GM18909 (cell line): ENCODE measurements at regions not wholly inside any gene's neighbourhood (a gene's known extent, or its start where the extent isn't known, plus 50 kb on each side); places are given as distances from the start of the nearest gene placed in this dataset.
A peak's percentile ranks its signal among the peaks of the same experiment; 100 is the strongest.

Source experiments
- ATAC-seq: cut with Tn5 transposase; IDR thresholded peaks from one replicate; pipeline ENCODE4 v1.9.1; 2021; ENCODE audit warnings: mild to moderate bottlenecking; ENCODE audit not compliant: unreplicated experiment, poor library complexity

DNA sequence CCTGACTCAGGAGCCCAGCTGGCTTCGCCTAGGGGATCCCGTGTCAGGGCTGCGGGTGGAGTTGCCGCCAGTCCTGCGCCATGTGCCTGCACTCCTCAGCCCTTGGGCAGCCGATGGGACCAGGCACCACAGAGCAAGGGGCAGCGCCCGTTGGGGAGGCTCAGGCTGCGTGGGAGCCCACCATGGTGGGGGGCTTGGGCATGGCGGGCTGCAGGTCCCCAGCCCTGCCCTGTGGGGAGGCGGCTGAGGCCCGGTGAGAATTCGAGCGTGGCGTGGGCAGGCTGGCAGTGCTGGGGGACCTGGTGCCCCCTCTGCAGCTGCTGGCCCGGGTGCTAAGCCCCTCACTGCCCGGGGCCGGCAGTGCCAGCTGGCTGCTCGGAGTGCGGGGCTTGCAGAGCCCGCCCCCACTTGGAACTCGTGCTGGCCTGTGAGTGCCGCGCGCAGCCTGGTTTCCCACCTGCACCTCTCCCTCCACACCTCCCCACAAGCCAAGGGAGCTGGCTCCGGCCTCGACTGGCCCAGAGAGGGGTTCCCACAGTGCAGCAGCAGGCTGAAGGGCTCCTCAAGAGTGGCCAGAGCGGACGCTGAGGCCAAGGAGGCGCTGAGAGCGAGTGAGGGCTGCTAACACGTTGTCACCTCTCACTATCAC lies 135.1 kb upstream of the SEL1L start:
- no peak for ATAC-seq

DNA sequence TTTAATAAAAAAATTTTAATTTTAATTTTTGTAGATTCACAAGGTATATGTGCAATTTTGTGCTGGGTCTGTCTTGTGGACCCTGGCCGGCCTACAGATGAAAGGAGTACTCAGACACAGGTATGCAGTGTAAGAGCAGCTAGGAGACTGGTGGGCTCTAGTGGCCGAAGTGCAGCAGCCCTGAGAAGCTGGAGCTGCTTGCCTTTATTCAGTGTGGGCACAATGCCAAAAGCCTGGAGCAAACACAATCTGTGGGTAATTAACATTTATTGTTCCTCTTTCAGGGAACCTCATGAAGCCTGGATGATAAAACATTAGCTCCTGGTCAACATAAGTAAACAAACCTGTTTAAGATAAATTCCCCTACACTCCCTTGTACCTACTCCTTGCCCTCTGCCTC lies 135.7 kb upstream of the SEL1L start:
- no peak for ATAC-seq

DNA sequence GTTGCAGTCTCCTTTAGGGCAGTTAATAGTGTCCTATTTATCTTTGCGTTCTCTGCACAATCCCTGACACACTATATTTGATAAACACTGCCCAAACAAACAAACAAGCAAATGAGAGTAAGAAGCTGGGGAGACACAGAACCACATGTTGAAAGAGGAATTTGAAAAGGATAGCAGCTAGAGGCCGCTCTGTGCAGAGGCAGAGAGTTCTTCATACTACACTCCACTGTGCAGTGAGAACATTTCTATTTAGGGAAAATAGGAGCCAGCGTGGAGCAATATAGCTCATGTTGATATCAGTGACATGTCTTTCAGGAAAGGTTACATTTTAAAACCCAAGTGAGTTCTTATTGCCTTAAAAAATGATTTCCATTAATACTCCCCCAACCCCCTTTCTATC lies 140.3 kb upstream of the SEL1L start:
- no peak for ATAC-seq

DNA sequence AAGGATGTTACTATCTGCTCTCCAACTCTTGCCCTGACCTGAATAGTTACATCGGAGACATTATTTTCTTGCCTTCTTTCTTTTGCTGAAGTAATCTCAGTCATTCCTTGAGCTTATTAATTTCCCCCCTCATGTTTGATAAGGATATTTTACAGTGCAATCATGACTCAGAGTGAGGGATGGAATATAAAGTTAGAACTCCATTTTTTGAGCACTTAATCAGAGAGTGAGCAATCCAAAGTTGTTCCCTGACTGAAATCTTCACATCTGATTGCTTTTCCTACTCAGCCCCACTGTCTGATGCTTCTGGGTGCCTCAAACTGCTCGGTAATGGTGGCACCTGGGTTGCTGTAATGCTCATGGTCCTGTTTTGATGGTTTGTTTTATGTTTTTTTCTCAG lies 142.7 kb upstream of the SEL1L start:
- ATAC-seq, result no peak

DNA sequence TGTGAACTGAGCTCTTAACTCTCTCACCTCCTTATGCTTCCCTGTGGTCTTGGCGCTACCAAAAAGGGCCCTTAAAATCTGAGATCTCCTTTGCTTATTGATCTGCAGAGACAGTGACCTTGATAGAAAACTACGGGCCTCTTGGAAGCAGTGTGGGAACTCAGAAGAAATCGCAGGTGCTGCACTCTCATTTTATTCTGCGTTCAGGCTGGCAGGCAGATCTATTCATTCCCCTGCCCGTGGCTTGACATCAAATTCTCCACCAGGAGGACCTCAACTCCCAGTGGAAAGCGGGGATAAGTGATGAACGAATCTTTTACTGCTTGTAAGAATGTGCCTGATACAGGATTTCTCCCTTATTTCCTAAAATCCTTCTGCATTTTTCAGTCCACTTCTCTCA lies 143.2 kb upstream of the SEL1L start:
- no peak for ATAC-seq

DNA sequence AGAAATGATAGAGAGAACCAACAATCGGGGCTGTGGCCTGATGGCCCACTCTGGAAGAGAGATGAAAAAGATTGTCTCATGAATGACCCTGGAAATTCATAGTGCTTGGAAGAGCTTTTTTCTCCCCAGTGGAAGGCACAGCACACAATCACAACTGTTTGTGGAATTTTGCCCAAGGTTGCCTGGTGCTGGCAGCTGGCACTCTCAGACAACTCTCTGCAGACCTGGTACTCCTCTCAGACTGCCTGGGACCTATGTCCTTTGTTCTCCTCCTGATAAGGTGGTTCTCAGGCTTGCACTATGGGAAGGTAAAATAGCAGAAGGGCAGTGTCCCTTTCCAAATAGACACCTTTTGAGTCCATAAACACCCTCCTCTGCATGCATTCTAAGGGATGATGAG lies 144.1 kb upstream of the SEL1L start:
- ATAC-seq, result no peak

DNA sequence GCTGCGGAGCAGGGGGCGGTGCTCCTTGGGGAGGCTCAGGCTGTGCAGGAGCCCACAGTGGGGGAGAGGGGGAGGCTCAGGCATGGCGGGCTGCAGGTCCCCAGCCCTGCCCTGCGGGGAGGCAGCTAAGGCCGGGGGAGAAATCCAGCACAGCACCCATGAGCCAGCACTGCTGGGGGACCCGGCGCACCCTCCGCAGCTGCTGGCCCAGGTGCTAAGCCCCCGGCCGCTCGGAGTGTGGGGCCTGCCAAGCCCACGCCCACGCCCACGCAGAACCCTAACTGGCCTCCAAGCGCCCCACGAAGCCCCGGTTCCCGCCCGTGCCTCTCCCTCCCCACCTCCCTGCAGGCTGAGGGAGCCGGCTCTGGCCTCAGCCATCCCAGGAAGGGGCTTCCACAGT lies 145.6 kb upstream of the SEL1L start:
- no peak for ATAC-seq

DNA sequence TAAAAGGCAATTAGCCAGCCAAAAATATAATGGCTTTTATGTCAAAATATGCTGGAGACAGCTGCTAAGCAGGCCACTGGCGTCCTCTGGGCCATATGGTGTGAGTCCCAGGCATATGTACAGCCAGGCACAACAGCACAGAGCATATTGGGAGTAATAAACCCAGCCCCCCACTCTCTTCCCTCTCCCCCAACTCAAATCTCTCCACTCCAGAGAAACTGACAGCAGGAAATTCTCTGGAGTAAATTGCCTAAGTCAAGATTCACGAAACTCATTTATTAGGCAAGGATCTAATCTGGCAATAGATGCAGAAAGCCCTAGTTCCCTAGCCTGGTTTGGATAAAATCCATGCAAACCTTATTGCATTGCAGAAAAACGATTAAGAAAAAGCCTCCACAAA lies 147.9 kb upstream of the SEL1L start:
- no peak for ATAC-seq

DNA sequence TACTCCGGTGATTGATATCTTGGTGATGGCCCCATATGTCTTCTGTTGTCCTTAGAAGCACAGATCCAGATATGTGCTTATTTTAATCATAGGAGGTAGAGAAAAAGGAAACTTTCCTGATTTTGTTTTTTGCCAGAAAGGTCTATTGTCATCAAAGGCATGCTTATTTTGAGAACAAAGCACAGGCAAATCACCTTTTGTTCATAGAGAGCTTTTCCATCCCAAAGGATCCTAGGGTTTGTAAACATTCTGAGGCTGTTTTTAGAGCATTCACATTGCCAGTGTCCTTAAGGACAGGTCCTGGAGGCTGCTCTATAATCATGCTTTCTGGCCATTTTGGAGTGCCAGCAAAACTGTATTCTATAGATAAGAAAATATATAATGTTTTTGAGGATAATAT lies 148.5 kb upstream of the SEL1L start:
- ATAC-seq, result no peak

DNA sequence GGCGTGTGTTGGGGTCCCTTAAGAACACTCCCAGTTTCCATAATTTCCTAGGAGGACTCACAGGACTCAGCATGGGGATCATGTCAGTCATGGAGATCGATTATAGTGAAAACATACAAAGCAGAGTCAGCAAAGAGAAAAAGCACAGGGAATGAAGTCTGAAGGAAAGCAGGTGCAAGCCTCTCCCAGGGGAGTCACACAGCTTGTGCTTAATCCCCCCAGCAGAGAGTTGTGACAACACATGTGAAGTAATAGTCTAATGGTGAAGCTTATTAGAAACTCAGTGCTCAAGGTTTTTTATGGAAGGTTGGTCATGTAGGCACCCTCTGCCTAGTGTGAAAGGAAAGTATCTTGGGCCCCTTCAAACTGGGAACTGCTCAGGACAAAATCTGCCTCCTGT lies 149.0 kb upstream of the SEL1L start:
- no peak for ATAC-seq

DNA sequence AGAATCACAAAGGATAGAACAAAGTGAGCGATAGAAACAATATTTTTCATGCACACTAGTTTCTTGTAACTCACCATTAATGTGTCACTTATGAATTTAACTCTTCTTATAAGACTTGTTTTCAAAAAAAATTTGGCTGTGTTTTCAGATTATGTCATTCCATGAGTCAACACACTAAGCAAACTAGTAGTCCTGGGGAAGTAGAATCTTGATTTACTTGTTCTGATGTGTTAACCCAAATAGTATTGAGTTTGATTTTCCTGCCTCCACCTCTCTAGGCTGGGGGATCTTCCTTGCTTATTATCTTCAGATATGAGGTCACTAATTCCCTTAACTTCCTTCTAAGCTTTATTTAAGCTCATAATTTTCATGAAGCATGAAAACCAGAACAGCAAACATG lies 151.0 kb upstream of the SEL1L start:
- ATAC-seq, result no peak

DNA sequence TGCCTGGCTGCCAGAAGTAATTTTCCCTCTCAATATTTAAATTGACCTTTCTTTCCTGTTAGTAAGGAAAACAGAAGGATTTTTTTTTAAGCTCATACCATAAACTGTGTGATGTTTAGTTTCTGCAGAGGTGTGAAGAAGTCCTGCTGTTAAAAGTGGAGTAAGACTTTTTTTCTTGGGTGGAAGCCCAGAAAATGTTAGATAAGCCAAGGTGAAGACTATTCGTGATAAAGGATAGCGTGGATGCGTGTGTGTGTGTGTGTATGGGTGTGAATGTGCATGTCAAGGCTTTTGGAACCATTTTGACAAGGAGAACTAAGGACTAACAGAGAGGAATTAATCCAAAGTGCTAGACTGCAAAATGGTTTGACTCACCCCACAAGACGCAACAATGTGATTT lies 152.9 kb upstream of the SEL1L start:
- ATAC-seq, result no peak

DNA sequence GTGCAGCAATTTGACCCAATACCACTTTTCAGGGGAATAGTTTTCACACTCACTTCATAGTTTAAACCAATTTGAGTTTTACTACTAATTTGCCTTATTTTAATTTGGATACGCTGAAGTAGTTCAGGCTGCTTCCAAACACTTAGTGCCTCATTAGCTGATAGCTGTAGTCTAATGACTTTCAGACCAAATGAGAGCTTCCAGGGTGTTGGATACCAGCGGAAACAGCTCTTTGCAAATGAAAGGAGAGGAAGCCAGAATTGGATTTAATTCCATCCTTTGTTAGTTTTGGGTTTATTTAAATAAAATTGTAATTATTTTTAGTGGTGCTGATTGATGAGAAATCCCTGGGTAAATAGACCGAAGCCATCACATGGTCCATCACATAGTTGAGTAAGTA lies 158.3 kb upstream of the SEL1L start:
- ATAC-seq, result no peak

DNA sequence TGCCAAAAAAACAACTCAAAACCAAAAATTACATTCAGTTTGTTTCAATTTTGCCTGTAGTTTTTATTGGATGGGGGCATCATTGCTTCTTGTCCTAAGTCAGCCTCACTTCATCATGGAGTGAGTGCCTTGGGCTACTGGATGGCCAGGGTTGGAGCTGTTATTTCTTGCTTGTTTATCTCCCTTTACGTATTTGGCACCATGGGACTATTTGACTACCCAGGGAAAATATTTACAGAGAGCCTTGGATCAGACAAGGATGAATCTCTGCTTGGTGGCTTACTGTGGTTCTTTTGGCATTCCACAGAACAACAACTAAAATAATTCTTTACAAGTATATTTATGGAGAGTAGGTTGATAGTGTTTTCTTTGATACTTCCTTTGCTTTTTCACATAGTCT lies 160.8 kb upstream of the SEL1L start:
- no peak for ATAC-seq

DNA sequence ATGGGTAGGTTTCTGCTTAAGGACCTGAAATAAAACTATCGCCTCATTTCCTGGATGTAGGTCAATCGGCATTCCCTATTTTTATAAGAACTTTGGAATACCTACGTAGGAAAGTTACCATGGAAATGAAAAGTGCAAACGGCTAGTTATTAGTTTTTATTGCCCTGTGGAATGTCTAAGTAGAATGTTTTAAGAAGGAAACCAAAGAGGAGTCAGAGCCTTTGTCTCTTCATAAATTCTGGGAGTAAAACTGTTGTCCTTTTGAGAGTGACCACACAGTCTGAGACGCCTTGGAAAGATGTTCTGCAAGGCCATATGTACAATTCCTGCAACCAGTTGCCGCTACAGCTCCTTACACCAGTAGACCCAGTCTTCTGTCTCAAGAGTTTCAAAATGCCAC lies 176.0 kb upstream of the SEL1L start:
- no peak for ATAC-seq

DNA sequence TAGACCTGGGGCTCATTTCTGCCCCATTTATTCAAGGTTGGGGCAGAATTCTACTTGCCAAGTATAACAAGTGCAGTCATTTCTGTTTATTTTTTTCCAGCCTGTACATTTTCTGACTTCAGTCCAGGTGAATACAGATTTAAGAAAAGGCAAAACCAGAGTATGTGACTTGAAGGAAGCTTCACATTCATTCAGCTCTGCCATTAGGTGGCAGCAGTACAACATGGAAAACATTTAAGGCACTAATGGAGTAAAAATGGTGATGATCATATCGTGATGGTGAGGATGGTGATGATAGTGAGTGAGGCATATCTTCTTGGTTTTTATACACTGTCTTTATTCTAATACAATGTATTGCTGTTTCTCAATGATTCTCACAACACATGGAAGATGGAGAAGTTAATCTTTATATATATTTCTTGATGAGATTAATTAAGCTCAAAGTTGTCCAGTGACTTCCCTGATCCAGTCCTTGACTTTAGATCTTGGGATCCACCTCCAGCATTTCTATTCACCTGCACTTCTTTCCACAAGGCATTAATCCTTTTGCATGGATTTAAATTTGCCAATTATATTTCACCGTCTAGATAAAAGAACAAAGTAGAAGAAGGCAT lies 176.7 kb upstream of the SEL1L start:
- ATAC-seq, result peak; percentile 60

DNA sequence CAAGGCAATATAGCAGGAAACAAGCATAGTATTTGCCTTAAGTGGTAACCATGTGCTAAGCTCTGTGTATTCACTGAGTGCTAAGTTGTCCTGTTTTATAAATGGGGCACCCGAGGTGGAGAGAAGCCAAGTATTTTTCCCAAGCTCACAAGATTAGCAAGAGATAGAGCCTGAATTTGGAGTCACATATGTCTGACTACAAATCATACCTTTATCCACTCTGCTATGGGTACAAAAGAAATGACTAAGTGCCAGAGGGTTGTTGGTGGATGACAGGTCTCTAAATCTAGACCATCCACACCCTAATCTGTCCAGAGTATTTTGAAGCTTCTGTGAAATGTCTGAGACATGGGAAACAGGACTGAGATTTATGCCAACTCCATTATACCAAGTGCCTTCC lies 182.1 kb upstream of the SEL1L start:
- ATAC-seq, result no peak

DNA sequence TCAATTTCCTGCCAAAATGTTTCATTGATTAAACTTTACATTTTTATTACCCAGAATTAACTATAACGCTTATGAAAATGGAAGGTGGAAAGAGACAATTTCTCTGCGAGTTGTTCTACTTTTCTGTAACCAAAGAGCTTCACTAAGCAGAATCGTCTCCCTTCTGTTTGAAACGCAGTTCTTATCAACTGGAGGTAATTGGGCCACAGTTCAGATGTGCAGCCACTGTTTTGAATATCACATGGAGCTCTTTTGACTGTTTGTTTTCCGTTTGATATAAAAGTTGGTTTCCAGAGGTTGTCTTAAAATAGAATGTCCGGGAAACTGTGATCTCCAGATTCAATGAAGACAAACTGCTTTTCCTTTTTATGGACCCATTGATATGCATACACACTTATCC lies 183.3 kb upstream of the SEL1L start:
- no peak for ATAC-seq

DNA sequence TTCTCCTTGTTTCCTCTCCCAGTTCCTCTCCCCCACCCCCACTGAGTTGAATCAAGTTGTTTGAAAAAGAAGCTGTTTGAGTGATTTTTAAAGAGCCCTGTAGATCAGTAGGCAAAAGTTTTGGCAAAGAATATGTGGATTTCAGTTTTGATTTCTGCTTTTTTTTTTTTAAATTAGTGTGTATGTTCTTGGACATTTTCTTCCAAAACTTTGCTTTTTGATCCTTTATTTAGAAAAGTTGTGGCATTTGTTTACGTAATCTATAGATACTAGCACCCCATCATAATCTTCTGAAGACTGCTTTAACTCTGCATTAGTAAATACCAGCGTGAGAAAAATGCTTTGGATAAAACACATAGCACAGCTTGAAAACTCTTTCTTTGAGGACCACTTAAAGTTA lies 190.3 kb upstream of the SEL1L start:
- no peak for ATAC-seq

DNA sequence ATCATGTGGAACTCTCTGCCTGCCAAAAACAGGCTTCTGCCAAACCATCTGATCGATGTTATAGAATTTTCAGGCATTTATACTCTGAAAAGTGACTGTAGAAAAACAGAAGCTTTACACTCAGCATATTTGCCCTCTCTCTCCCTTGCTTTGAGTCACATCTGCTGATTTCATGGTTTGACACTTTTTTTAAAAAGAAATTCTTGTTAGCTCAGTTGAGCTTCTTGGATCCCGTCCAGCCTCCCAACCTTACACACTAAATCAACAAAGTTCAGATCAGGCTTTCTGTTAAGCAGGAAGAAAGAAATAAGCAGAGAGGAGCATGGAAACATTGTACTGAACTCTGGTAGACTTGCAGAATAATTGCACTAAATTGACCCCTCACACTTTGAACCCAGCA lies 193.6 kb upstream of the SEL1L start:
- no peak for ATAC-seq

DNA sequence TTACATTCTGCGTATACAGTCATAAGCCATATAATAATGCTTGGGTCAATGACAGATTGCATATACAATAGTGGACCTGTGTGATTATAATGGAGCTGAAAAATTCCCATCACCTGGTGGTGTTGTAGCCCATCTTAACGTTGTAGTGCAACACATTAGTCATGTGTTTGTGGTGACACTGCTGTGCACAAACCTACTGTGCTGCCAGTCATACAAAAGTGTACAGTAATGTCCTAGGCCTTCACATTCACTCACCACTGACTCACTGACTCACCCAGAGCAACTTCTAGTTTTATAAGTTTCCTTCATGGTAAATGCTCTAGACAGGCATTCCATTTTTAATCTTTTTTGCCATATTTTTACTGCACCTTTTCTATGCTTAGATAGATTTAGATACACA lies 194.8 kb upstream of the SEL1L start:
- ATAC-seq, result no peak

DNA sequence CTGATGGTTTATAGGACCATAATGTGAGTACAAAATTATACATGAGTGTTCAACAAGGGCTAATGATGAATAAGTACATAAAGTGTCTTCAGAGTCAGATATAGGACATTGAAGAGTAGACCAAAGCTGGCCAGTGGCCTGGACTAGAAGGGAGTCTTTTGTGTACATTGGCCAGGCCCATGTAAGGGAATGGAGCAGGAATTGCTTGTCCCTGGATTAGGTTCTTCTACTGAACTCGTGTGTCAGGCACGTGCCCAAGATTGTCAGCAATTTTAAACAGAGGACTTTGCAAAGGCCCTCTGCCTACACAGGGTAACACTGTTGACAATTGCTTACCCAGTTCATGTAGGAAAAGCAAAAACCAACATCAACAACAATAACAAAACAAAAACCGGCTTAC lies 196.0 kb upstream of the SEL1L start:
- ATAC-seq, result no peak

DNA sequence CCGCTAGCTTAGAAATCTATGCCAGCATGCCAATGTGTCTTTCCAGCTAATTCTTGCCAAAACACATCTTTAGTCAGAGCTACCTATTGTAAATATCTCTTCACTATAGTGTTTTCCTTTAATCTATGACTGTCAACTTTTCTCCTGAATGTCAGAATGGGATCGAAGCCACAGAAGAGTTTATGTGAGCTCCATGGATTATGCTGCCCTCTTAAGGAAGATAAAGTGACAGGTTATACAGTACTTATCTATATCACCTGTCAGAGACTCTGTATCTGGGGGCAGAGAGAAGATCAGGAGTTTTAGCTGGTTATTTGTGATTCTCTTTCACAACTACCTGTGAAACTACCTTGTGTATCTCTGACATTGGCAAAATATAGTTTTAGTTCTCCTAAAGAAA lies 204.3 kb upstream of the SEL1L start:
- ATAC-seq, result no peak
